Upper lobe of left lung (tissue), 6 donors: ENCODE measurements at regions not wholly inside any gene's neighbourhood (a gene's known extent, or its start where the extent isn't known, plus 50 kb on each side); places are given as distances from the start of the nearest gene placed in this dataset.

Source experiments
- ATAC-seq, 2 donors: fragments of 200-7000 bp; cut with Tn5 transposase; one replicate each; pipeline ENCODE4 v1.9.1; 2022; ENCODE audit warnings: mild to moderate bottlenecking in 2 of 2, moderate library complexity in 2 of 2; ENCODE audit not compliant: low FRiP score in 2 of 2
- DNase-seq, 2 donors: peaks; one replicate each; pipeline ENCODE4 v3.0.0-alpha.2; 2019 to 2020
- H3K27ac ChIP-seq, 4 donors: fragments of 200-600 bp; sonication (generic); one replicate each; pipeline ENCODE4 v1.5.1; 2016 to 2019
- H3K27me3 ChIP-seq, 4 donors: fragments of 200-600 bp; sonication (generic); one replicate each; pipeline ENCODE4 v1.5.1; 2017 to 2019
- H3K36me3 ChIP-seq, 4 donors: fragments of 200-600 bp; sonication (generic); one replicate each; pipeline ENCODE4 v1.5.1; 2016 to 2019
- H3K4me1 ChIP-seq, 4 donors: fragments of 200-600 bp; sonication (generic); one replicate each; pipeline ENCODE4 v1.5.1; 2018 to 2019
- H3K4me3 ChIP-seq, 4 donors: fragments of 200-600 bp; sonication (generic); one replicate each; pipeline ENCODE4 v1.5.1; 2017 to 2019; ENCODE audit warnings: mild to moderate bottlenecking in 2 of 4, moderate library complexity in 1 of 4
- H3K9me3 ChIP-seq, 4 donors: fragments of 200-600 bp; sonication (generic); one replicate each; pipeline ENCODE4 v1.5.1; 2018 to 2019
- CTCF ChIP-seq, 6 experiments: fragments of 450-650 bp in 4 of 6; fragments of 200-600 bp in 2 of 6; sonication (generic) in 2 of 6; IDR thresholded peaks; one replicate each; pipeline ENCODE4 v1.5.1; 2016 to 2019; ENCODE audit warnings: antibody characterized with exemption in 6 of 6
- EP300 ChIP-seq, 4 donors: sonication (generic); formaldehyde crosslinking; IDR thresholded peaks; one replicate each; pipeline ENCODE4 v1.5.1; 2017; ENCODE audit warnings: antibody characterized with exemption in 4 of 4, control low read depth in 2 of 4
- POLR2A ChIP-seq, 4 donors: fragments of 450-650 bp; IDR thresholded peaks; one replicate each; pipeline ENCODE4 v1.5.1; 2016 to 2017; ENCODE audit warnings: antibody characterized with exemption in 4 of 4, mild to moderate bottlenecking in 2 of 4
- POLR2AphosphoS5 ChIP-seq, 2 donors: sonication (generic); formaldehyde crosslinking; IDR thresholded peaks; one replicate each; pipeline ENCODE4 v1.5.1; 2017; ENCODE audit warnings: antibody characterized with exemption in 2 of 2
- WGBS, 2 donors: methylation state at CpG; one replicate each; pipeline ENCODE4 v1.1.5; 2017 to 2018; 5-methylcytosine and 5-hydroxymethylcytosine counted together
- donor health status: DM: no; HTN: no; CAD: no; lungs with moderate emphysema.
- donor health status: DM: no; HTN: yes; CAD: no; lungs with severe emphysema.

GRCh38 chr6:21961226-21961625, 335.6 kb downstream of the PRL start:
- Histone ChIP-seq H3K9me3 (no peaks in the 10 kb centered on the region), H3K4me1 (peaks cover 0 to 6% (median 5%) of the 10 kb centered on the region in 4 donors), H3K27ac (no peak overlapping the region), H3K4me3 (no peak overlapping the region), H3K27me3 (no peaks in the 10 kb centered on the region), H3K36me3 (no peaks in the 10 kb centered on the region)
- no peak for DNase-seq
- WGBS, 2 donors, result 85 to 90% methylated on average over 4 of the region's 4 CpGs
- TF ChIP-seq CTCF (IDR thresholded peaks at IDR 0.05) (no peak), POLR2AphosphoS5 (IDR thresholded peaks at IDR 0.05) (no peak), POLR2A (IDR thresholded peaks at IDR 0.05) (no peak), EP300 (IDR thresholded peaks at IDR 0.05) (no peak)
- ATAC-seq, result no peak

GRCh38 chr6:21965016-21965415, 331.8 kb downstream of the PRL start:
- no peaks in the 10 kb centered on the region for H3K36me3 ChIP-seq
- H3K27ac ChIP-seq, result no peak overlapping the region
- H3K4me3 ChIP-seq, result no peak overlapping the region
- no peak for DNase-seq
- no peak for ATAC-seq
- 57 to 62% methylated on average over 3 of the region's 3 CpGs for WGBS, 2 donors
- TF ChIP-seq CTCF (IDR thresholded peaks at IDR 0.05), result no peak
- no peaks in the 10 kb centered on the region for H3K27me3 ChIP-seq
- peaks cover 0 to 6% (median 5%) of the 10 kb centered on the region in 4 donors for H3K4me1 ChIP-seq
- no peaks in the 10 kb centered on the region for H3K9me3 ChIP-seq

- ATAC-seq, result no peak
- Histone ChIP-seq H3K36me3 (no peaks in the 10 kb centered on the region), H3K27ac (no peak overlapping the region), H3K9me3 (no peaks in the 10 kb centered on the region), H3K4me3 (no peak overlapping the region), H3K27me3 (no peaks in the 10 kb centered on the region), H3K4me1 (peaks cover 0 to 6% (median 5%) of the 10 kb centered on the region in 4 donors)
- no peak for TF ChIP-seq POLR2AphosphoS5 (IDR thresholded peaks at IDR 0.05)
- no peak for TF ChIP-seq EP300 (IDR thresholded peaks at IDR 0.05)
- TF ChIP-seq POLR2A (IDR thresholded peaks at IDR 0.05), result no peak
- no peak for TF ChIP-seq CTCF (IDR thresholded peaks at IDR 0.05)
- DNase-seq, result no peak
- 71 to 82% methylated on average over 8 of the region's 8 CpGs for WGBS, 2 donors
Observed at GRCh38 chr6:21965953-21966539, 330.8 kb downstream of the PRL start.

GRCh38 chr6:21967056-21967974, 329.5 kb downstream of the PRL start:
- peaks cover 0 to 8% (median 6%) of the 10 kb centered on the region in 4 donors for H3K4me1 ChIP-seq
- 83 to 84% methylated on average over 9 of the region's 9 CpGs for WGBS, 2 donors
- no peaks in the 10 kb centered on the region for H3K27me3 ChIP-seq
- H3K4me3 ChIP-seq, result no peak overlapping the region
- H3K27ac ChIP-seq, result no peak overlapping the region
- TF ChIP-seq POLR2AphosphoS5 (IDR thresholded peaks at IDR 0.05) (no peak), POLR2A (IDR thresholded peaks at IDR 0.05) (no peak), CTCF (IDR thresholded peaks at IDR 0.05) (no peak), EP300 (IDR thresholded peaks at IDR 0.05) (no peak)
- no peaks in the 10 kb centered on the region for H3K36me3 ChIP-seq
- no peaks in the 10 kb centered on the region for H3K9me3 ChIP-seq
- no peak for DNase-seq
- ATAC-seq, result peak in 1 of 2 donors; percentile 63
